Sigmoid colon (tissue), 4 donors: ENCODE measurements at regions not wholly inside any gene's neighbourhood (a gene's known extent, or its start where the extent isn't known, plus 50 kb on each side); places are given as distances from the start of the nearest gene placed in this dataset.

Experiments used
- CTCF ChIP-seq, 4 experiments: fragments of 450-650 bp in 3 of 4; fragments of 200-600 bp in 1 of 4; IDR thresholded peaks; one replicate each; pipeline ENCODE4 v1.5.1; 2016 to 2019; ENCODE audit warnings: antibody characterized with exemption in 4 of 4, mild to moderate bottlenecking in 3 of 4, moderate library complexity in 2 of 4
- EP300 ChIP-seq, 4 donors: sonication (generic); formaldehyde crosslinking; IDR thresholded peaks; one replicate each; pipeline ENCODE4 v1.6.1; 2017; ENCODE audit warnings: antibody characterized with exemption in 4 of 4
- POLR2A ChIP-seq, 2 donors: fragments of 450-650 bp; IDR thresholded peaks; one replicate each; pipeline ENCODE4 v1.6.1; 2016; ENCODE audit warnings: antibody characterized with exemption in 2 of 2, mild to moderate bottlenecking in 2 of 2, moderate library complexity in 2 of 2
- POLR2AphosphoS5 ChIP-seq, 4 donors: sonication (generic); formaldehyde crosslinking; IDR thresholded peaks; one replicate each; pipeline ENCODE4 v1.6.1; 2017; ENCODE audit warnings: antibody characterized with exemption in 4 of 4

- TF ChIP-seq CTCF (IDR thresholded peaks at IDR 0.05) = no peak
- TF ChIP-seq EP300 (IDR thresholded peaks at IDR 0.05) = no peak
- no peak for TF ChIP-seq POLR2A (IDR thresholded peaks at IDR 0.05)
- TF ChIP-seq POLR2AphosphoS5 (IDR thresholded peaks at IDR 0.05) = no peak
Measured at GRCh38 chr9:85215416-85215815, 526.3 kb downstream of the AGTPBP1 start.
